ENCODE measurements at regions not wholly inside any gene's neighbourhood (a gene's known extent, or its start where the extent isn't known, plus 50 kb on each side); places are given as distances from the start of the nearest gene placed in this dataset.

- DNase-seq: no peak
Measured at GRCh38 chr18:47458483-47458882, 207.0 kb upstream of the SKOR2 start.

GRCh38 chr18:47457614-47458013 is 206.2 kb upstream of the SKOR2 start:
- no peak for DNase-seq

- no peak for DNase-seq
Measured at GRCh38 chr18:47453038-47453437, 201.6 kb upstream of the SKOR2 start.

GRCh38 chr18:47448956-47449355 is 197.5 kb upstream of the SKOR2 start:
- DNase-seq: no peak

GRCh38 chr18:47441914-47442313 is 190.5 kb upstream of the SKOR2 start:
- no peak for DNase-seq

- no peak for DNase-seq
Measured at GRCh38 chr18:47438001-47438400, 186.5 kb upstream of the SKOR2 start.

- DNase-seq: no peak
Measured at GRCh38 chr18:47436871-47437270, 185.4 kb upstream of the SKOR2 start.

- DNase-seq: no peak
Measured at GRCh38 chr18:47434214-47434746, 182.8 kb upstream of the SKOR2 start.

GRCh38 chr18:47427923-47428637 is 176.6 kb upstream of the SKOR2 start:
- no peak for DNase-seq

- DNase-seq: no peak
Measured at GRCh38 chr18:47427072-47427471, 175.6 kb upstream of the SKOR2 start.

GRCh38 chr18:47425365-47425764 is 173.9 kb upstream of the SKOR2 start:
- no peak for DNase-seq

- DNase-seq: no peak
Measured at GRCh38 chr18:47422524-47422923, 171.1 kb upstream of the SKOR2 start.

- DNase-seq: peak; percentile 9
Measured at GRCh38 chr18:47420130-47420529, 168.7 kb upstream of the SKOR2 start.

GRCh38 chr18:47418746-47419145 is 167.3 kb upstream of the SKOR2 start:
- DNase-seq: peak; percentile 37

GRCh38 chr18:47417807-47418206 is 166.3 kb upstream of the SKOR2 start:
- DNase-seq: no peak

GRCh38 chr18:47415881-47416280 is 164.4 kb upstream of the SKOR2 start:
- peak; percentile 3 for DNase-seq

- no peak for DNase-seq
Measured at GRCh38 chr18:47413327-47413726, 161.9 kb upstream of the SKOR2 start.

GRCh38 chr18:47412924-47413323 is 161.5 kb upstream of the SKOR2 start:
- DNase-seq: no peak

GRCh38 chr18:47411159-47411558 is 159.7 kb upstream of the SKOR2 start:
- no peak for DNase-seq

- no peak for DNase-seq
Measured at GRCh38 chr18:47410139-47410538, 158.7 kb upstream of the SKOR2 start.

GRCh38 chr18:47409519-47409918 is 158.1 kb upstream of the SKOR2 start:
- no peak for DNase-seq

- DNase-seq: no peak
Measured at GRCh38 chr18:47407736-47408135, 156.3 kb upstream of the SKOR2 start.

GRCh38 chr18:47404845-47405244 is 153.4 kb upstream of the SKOR2 start:
- DNase-seq: no peak

- no peak for DNase-seq
Measured at GRCh38 chr18:47403949-47404348, 152.5 kb upstream of the SKOR2 start.

GRCh38 chr18:47403317-47403716 is 151.9 kb upstream of the SKOR2 start:
- DNase-seq: no peak

All from inflammatory macrophage treated with lipopolysaccharide for 4 hours (primary cell).